ENCODE measurements at regions not wholly inside any gene's neighbourhood (a gene's known extent, or its start where the extent isn't known, plus 50 kb on each side); places are given as distances from the start of the nearest gene placed in this dataset.

GRCh38 chr2:236841389-236841788, 244.3 kb upstream of the COPS8 start:
- Histone ChIP-seq H3K4me3 (no peak overlapping the region), H3K27ac (no peak overlapping the region), H3K4me2 (no peak overlapping the region), H2AFZ (no peak overlapping the region), H3K9me3 (ENCODE audit: insufficient read depth, low read depth) (no peaks in the 10 kb centered on the region), H4K20me1 (ENCODE audit: insufficient read depth) (no peaks in the 10 kb centered on the region), H3F3A (ENCODE audit: insufficient read depth, low read depth) (no peaks in the 10 kb centered on the region), H3K27me3 (ENCODE audit: insufficient read depth, low read depth) (peaks cover 32% of the 10 kb centered on the region), H3K4me1 (replicated peaks; ENCODE audit: insufficient read depth) (no peaks in the 10 kb centered on the region), H3K36me3 (ENCODE audit: low read depth) (no peaks in the 10 kb centered on the region), H3K9me2 (ENCODE audit: insufficient read depth) (no peaks in the 10 kb centered on the region), H3K79me2 (ENCODE audit: low read depth) (no peaks in the 10 kb centered on the region)
- intact Hi-C loops (cut with micrococcal nuclease; ENCODE audit: unreplicated experiment): no loop called here
- TF ChIP-seq EZH2 (IDR thresholded peaks at IDR 0.05; ENCODE audit: low read depth) (no peak), CTCF (conservative IDR thresholded peaks at IDR 0.05) (no peak)
- CTCF ChIA-PET: no interaction called here
- no peak for DNase-seq
- POLR2A ChIA-PET (ENCODE audit: unreplicated experiment): no interaction called here
- no TSS peak for BruUV-seq (replicated peaks)

GRCh38 chr2:236843161-236843968, 242.3 kb upstream of the COPS8 start:
- Histone ChIP-seq H3K27ac (no peak overlapping the region), H4K20me1 (ENCODE audit: insufficient read depth) (no peaks in the 10 kb centered on the region), H3K4me2 (no peak overlapping the region), H3K36me3 (ENCODE audit: low read depth) (no peaks in the 10 kb centered on the region), H3K9me3 (ENCODE audit: insufficient read depth, low read depth) (no peaks in the 10 kb centered on the region), H2AFZ (no peak overlapping the region), H3K9me2 (ENCODE audit: insufficient read depth) (no peaks in the 10 kb centered on the region), H3K4me3 (no peak overlapping the region), H3K4me1 (replicated peaks; ENCODE audit: insufficient read depth) (no peaks in the 10 kb centered on the region), H3K79me2 (ENCODE audit: low read depth) (no peaks in the 10 kb centered on the region), H3K27me3 (ENCODE audit: insufficient read depth, low read depth) (peaks cover 35% of the 10 kb centered on the region), H3F3A (ENCODE audit: insufficient read depth, low read depth) (no peaks in the 10 kb centered on the region)
- no peak for TF ChIP-seq EZH2 (IDR thresholded peaks at IDR 0.05; ENCODE audit: low read depth)
- TF ChIP-seq CTCF (conservative IDR thresholded peaks at IDR 0.05): no peak
- no TSS peak for BruUV-seq (replicated peaks)
- ChIA-PET POLR2A (ENCODE audit: unreplicated experiment) (no interaction called here), CTCF (no interaction called here)
- DNase-seq: no peak
- intact Hi-C loops (cut with micrococcal nuclease; ENCODE audit: unreplicated experiment): no loop called here

GRCh38 chr2:236844711-236845110, 241.0 kb upstream of the COPS8 start:
- no peaks in the 10 kb centered on the region for H3K79me2 ChIP-seq (ENCODE audit: low read depth)
- H3K36me3 ChIP-seq (ENCODE audit: low read depth): no peaks in the 10 kb centered on the region
- no peak overlapping the region for H3K4me2 ChIP-seq
- H3K9me3 ChIP-seq (ENCODE audit: insufficient read depth, low read depth): no peaks in the 10 kb centered on the region
- H2AFZ ChIP-seq: no peak overlapping the region
- no TSS peak for BruUV-seq (replicated peaks)
- no peaks in the 10 kb centered on the region for H3K4me1 ChIP-seq (replicated peaks; ENCODE audit: insufficient read depth)
- no peaks in the 10 kb centered on the region for H4K20me1 ChIP-seq (ENCODE audit: insufficient read depth)
- POLR2A ChIA-PET (ENCODE audit: unreplicated experiment): no interaction called here
- no peaks in the 10 kb centered on the region for H3F3A ChIP-seq (ENCODE audit: insufficient read depth, low read depth)
- H3K27me3 ChIP-seq (ENCODE audit: insufficient read depth, low read depth): peaks cover 39% of the 10 kb centered on the region
- intact Hi-C loops (cut with micrococcal nuclease; ENCODE audit: unreplicated experiment): no loop called here
- CTCF ChIA-PET: no interaction called here
- no peak overlapping the region for H3K27ac ChIP-seq
- H3K9me2 ChIP-seq (ENCODE audit: insufficient read depth): no peaks in the 10 kb centered on the region
- DNase-seq: no peak
- no peak overlapping the region for H3K4me3 ChIP-seq
- TF ChIP-seq EZH2 (IDR thresholded peaks at IDR 0.05; ENCODE audit: low read depth): no peak
- TF ChIP-seq CTCF (conservative IDR thresholded peaks at IDR 0.05): no peak
